IMR-90 (cell line): ENCODE measurements at regions not wholly inside any gene's neighbourhood (a gene's known extent, or its start where the extent isn't known, plus 50 kb on each side); places are given as distances from the start of the nearest gene placed in this dataset.

Experiments used
- ATAC-seq: fragments of 200-7000 bp; cut with Tn5 transposase; 2 replicates; pipeline ENCODE4 v1.9.1; 2020; ENCODE audit warnings: low read depth, mild to moderate bottlenecking, moderate library complexity
- BruUV-seq: library from RNA; stranded (reverse); fragments of 400-500 nt; replicated peaks from 2 replicates; lab custom pipeline; 2021; lab: Mats Ljungman, UMichigan
- CTCF ChIA-PET: fragments of 300-600 bp; formaldehyde crosslinking; extraction: SDS; loops from one replicate; lab custom pipeline; 2021; ENCODE audit warnings: antibody characterized with exemption; lab: Yijun Ruan, JAX
- POLR2A ChIA-PET: fragments of 300-600 bp; sonication (Branson Sonifier 250); formaldehyde crosslinking; loops from one replicate; lab custom pipeline; 2022; ENCODE audit warnings: antibody characterized with exemption; ENCODE audit not compliant: unreplicated experiment; lab: Charles Lee
- DNase-seq: peaks from one replicate; pipeline ENCODE4 v3.0.0; 2013
- H2AFZ ChIP-seq: replicated peaks from 2 replicates; pipeline ENCODE3; 2013; ENCODE audit warnings: low read length, mild to moderate bottlenecking; ENCODE audit not compliant: poor library complexity
- H2AK5ac ChIP-seq: 2 replicates; pipeline ENCODE4 v1.6.1; 2013; ENCODE audit warnings: low read depth, low read length, inconsistent platforms
- H2AK9ac ChIP-seq: replicated peaks from 2 replicates; pipeline ENCODE3; 2013; ENCODE audit warnings: mild to moderate bottlenecking, low read depth, low read length, moderate library complexity; ENCODE audit not compliant: poor library complexity
- H2BK120ac ChIP-seq: 2 replicates; pipeline ENCODE4 v1.6.1; 2013; ENCODE audit warnings: low read depth, low read length, inconsistent platforms
- H2BK15ac ChIP-seq: 3 replicates; pipeline ENCODE4 v1.6.1; 2013; ENCODE audit warnings: low read depth, low read length, inconsistent platforms
- H2BK20ac ChIP-seq: 2 replicates; pipeline ENCODE4 v1.6.1; 2013; ENCODE audit warnings: low read depth, mild to moderate bottlenecking, inconsistent platforms, low read length, moderate library complexity
- H2BK5ac ChIP-seq: 2 replicates; pipeline ENCODE4 v1.6.1; 2013; ENCODE audit warnings: mild to moderate bottlenecking, low read depth, low read length, inconsistent platforms; ENCODE audit not compliant: poor library complexity, severe bottlenecking
- H3K14ac ChIP-seq: replicated peaks from 2 replicates; pipeline ENCODE4 v1.6.1; 2013; ENCODE audit warnings: low read depth, low read length, inconsistent platforms
- H3K18ac ChIP-seq: 2 replicates; pipeline ENCODE4 v1.6.1; 2013; ENCODE audit warnings: low read depth, low read length, control low read depth
- H3K23ac ChIP-seq: 2 replicates; pipeline ENCODE4 v1.6.1; 2013; ENCODE audit warnings: low read depth, low read length, inconsistent platforms
- H3K27ac ChIP-seq: 2 replicates; pipeline ENCODE4 v1.5.1; 2013; ENCODE audit warnings: mild to moderate bottlenecking, control low read depth, low read length; ENCODE audit not compliant: insufficient read depth
- H3K27me3 ChIP-seq: 2 replicates; pipeline ENCODE4 v1.6.1; 2013; ENCODE audit warnings: low read length; ENCODE audit not compliant: control insufficient read depth, insufficient read depth
- H3K36me3 ChIP-seq: 2 replicates; pipeline ENCODE4 v1.6.1; 2013; ENCODE audit warnings: low read length, mixed read lengths; ENCODE audit not compliant: control insufficient read depth, insufficient read depth
- H3K4ac ChIP-seq: 2 replicates; pipeline ENCODE4 v1.6.1; 2013; ENCODE audit warnings: low read depth, low read length, inconsistent platforms
- H3K4me1 ChIP-seq: 2 replicates; pipeline ENCODE4 v1.6.1; 2013; ENCODE audit warnings: low read length, mixed read lengths; ENCODE audit not compliant: control insufficient read depth, insufficient read depth
- H3K4me2 ChIP-seq: 2 replicates; pipeline ENCODE4 v1.6.1; 2013; ENCODE audit warnings: low read depth, mild to moderate bottlenecking, control low read depth, low read length, moderate library complexity
- H3K4me3 ChIP-seq: 2 replicates; pipeline ENCODE4 v1.5.1; 2013; ENCODE audit warnings: low read depth, mild to moderate bottlenecking, control low read depth, low read length, moderate library complexity; ENCODE audit not compliant: insufficient read depth
- H3K56ac ChIP-seq: 2 replicates; pipeline ENCODE4 v1.6.1; 2013; ENCODE audit warnings: low read length, inconsistent platforms; ENCODE audit not compliant: insufficient read depth; ENCODE audit errors: extremely low read depth
- H3K79me1 ChIP-seq, 2 experiments: 2 replicates each; pipeline ENCODE4 v1.6.1; 2013; ENCODE audit warnings: low read length in 2 of 2, inconsistent platforms in 1 of 2, low read depth in 1 of 2
- H3K9ac ChIP-seq: 2 replicates; pipeline ENCODE4 v1.6.1; 2013; ENCODE audit warnings: low read depth, low read length, control low read depth
- H3K9me1 ChIP-seq: 2 replicates; pipeline ENCODE4 v1.6.1; 2013; ENCODE audit warnings: low read length, inconsistent platforms; ENCODE audit not compliant: insufficient read depth
- H3K9me3 ChIP-seq: 2 replicates; pipeline ENCODE4 v1.6.1; 2013; ENCODE audit warnings: low read length; ENCODE audit not compliant: control insufficient read depth, insufficient read depth
- H4K20me1 ChIP-seq: 2 replicates; pipeline ENCODE4 v1.6.1; 2013; ENCODE audit warnings: low read length, inconsistent platforms; ENCODE audit not compliant: insufficient read depth
- H4K5ac ChIP-seq: 2 replicates; pipeline ENCODE4 v1.6.1; 2013; ENCODE audit warnings: mild to moderate bottlenecking, low read depth, low read length, control low read depth
- H4K8ac ChIP-seq, 2 experiments: 2 replicates each; pipeline ENCODE4 v1.6.1; 2013; ENCODE audit warnings: low read depth in 2 of 2, low read length in 2 of 2, control low read depth in 1 of 2, inconsistent platforms in 1 of 2
- H4K91ac ChIP-seq: 2 replicates; pipeline ENCODE4 v1.6.1; 2013; ENCODE audit warnings: low read depth, low read length, inconsistent platforms; ENCODE audit not compliant: insufficient read depth
- CHD1 ChIP-seq: IDR thresholded peaks from 2 replicates; pipeline ENCODE4 v1.6.1; 2012; ENCODE audit warnings: low read depth, low read length, improper control_type of control experiment
- ELK1 ChIP-seq: fragments of 150-350 bp; IDR thresholded peaks from 2 replicates; pipeline ENCODE4 v1.6.1; 2016; ENCODE audit warnings: low read depth, mild to moderate bottlenecking, low read length, moderate library complexity, borderline replicate concordance
- FOS ChIP-seq: fragments of 150-350 bp; IDR thresholded peaks from 2 replicates; pipeline ENCODE4 v1.6.1; 2016; ENCODE audit warnings: low read depth, low read length
- MAFK ChIP-seq: IDR thresholded peaks from 2 replicates; pipeline ENCODE4 v1.6.1; 2012; ENCODE audit warnings: low read depth, low read length, improper control_type of control experiment
- MXI1 ChIP-seq: IDR thresholded peaks from 2 replicates; pipeline ENCODE4 v1.6.1; 2012; ENCODE audit warnings: low read depth, mild to moderate bottlenecking, low read length, moderate library complexity, borderline replicate concordance
- SMC3 ChIP-seq: fragments of 150-350 bp; IDR thresholded peaks from 2 replicates; pipeline ENCODE4 v1.6.1; 2016; ENCODE audit warnings: low read depth, mild to moderate bottlenecking, antibody characterized with exemption, low read length, moderate library complexity
- WGBS, 2 experiments: methylation state at CpG; one replicate each; pipeline versions ENCODE4 v1.1.5 to v1.1.7; 2013; ENCODE audit warnings: missing lambda C conversion rate in 2 of 2; ENCODE audit not compliant: insufficient read length in 1 of 2; ENCODE audit errors: extremely low coverage in 2 of 2; 5-methylcytosine and 5-hydroxymethylcytosine counted together
- dilution Hi-C: fragments of 300-500 bp; cut with HindIII; formaldehyde crosslinking; loops from one replicate; pipeline ENCODE4 v1.14.3; 2018; ENCODE audit warnings: low sequenced_read_pairs; ENCODE audit not compliant: unreplicated experiment
- in situ Hi-C: fragments of 300-500 bp; cut with MboI; formaldehyde crosslinking; loops from 3 replicates; pipeline ENCODE4 v1.14.3; 2019; ENCODE audit warnings: low sequenced_read_pairs, inconsistent platforms, mixed read lengths
- intact Hi-C: fragments of 100-400 bp; cut with micrococcal nuclease; formaldehyde crosslinking; loops from 2 replicates; pipeline ENCODE4 v1.10.0; 2022

- no TSS peak for BruUV-seq
- no peak overlapping the region for H4K8ac ChIP-seq
- H3K56ac ChIP-seq = no peak overlapping the region
- no peak overlapping the region for H3K4me3 ChIP-seq
- no peak for TF ChIP-seq FOS
- TF ChIP-seq MAFK = no peak
- no peak for TF ChIP-seq MXI1
- TF ChIP-seq CHD1 = no peak
- TF ChIP-seq SMC3 = no peak
- no peak for TF ChIP-seq ELK1
- in situ Hi-C loops (no loop called here), intact Hi-C loops (no loop called here), dilution Hi-C loops (no loop called here)
- no peak overlapping the region for H3K14ac ChIP-seq
- no peaks in the 10 kb centered on the region for H3K36me3 ChIP-seq
- H3K4ac ChIP-seq = no peak overlapping the region
- no peaks in the 10 kb centered on the region for H3K27me3 ChIP-seq
- CTCF ChIA-PET = no interaction called here
- DNase-seq (no peak), ATAC-seq (no peak)
- H4K20me1 ChIP-seq = no peaks in the 10 kb centered on the region
- H4K91ac ChIP-seq = no peak overlapping the region
- H2BK5ac ChIP-seq = no peak overlapping the region
- H2AK9ac ChIP-seq = no peak overlapping the region
- POLR2A ChIA-PET = no interaction called here
- H2BK120ac ChIP-seq = no peak overlapping the region
- H3K79me1 ChIP-seq = no peaks in the 10 kb centered on the region
- no peak overlapping the region for H2AFZ ChIP-seq
- no peak overlapping the region for H3K23ac ChIP-seq
- no peaks in the 10 kb centered on the region for H3K9me1 ChIP-seq
- no peak overlapping the region for H3K4me2 ChIP-seq
- no peak overlapping the region for H3K9ac ChIP-seq
- no peak overlapping the region for H2AK5ac ChIP-seq
- H3K27ac ChIP-seq = no peak overlapping the region
- no peak overlapping the region for H2BK15ac ChIP-seq
- no peak overlapping the region for H4K5ac ChIP-seq
- H2BK20ac ChIP-seq = no peak overlapping the region
- no peak overlapping the region for H3K18ac ChIP-seq
- no CpG with 5 or more reads among the region's 5 CpGs for WGBS, 2 experiments
- no peaks in the 10 kb centered on the region for H3K9me3 ChIP-seq
- H3K4me1 ChIP-seq = no peaks in the 10 kb centered on the region
Measured at GRCh38 chr20:22390543-22390903, 193.8 kb downstream of the FOXA2 start.
